B cell (primary cell): ENCODE measurements at regions not wholly inside any gene's neighbourhood (a gene's known extent, or its start where the extent isn't known, plus 50 kb on each side); places are given as distances from the start of the nearest gene placed in this dataset.

ENCODE experiments used
- EZH2 ChIP-seq: IDR thresholded peaks from 2 replicates; pipeline ENCODE4 v1.6.1; 2012; ENCODE audit warnings: borderline replicate concordance, low read depth, mild to moderate bottlenecking, moderate library complexity, low read length; ENCODE audit not compliant: insufficient read depth, poor library complexity, severe bottlenecking
- TF ChIP-seq, protein P1 (sequence below): fragments of 200-600 bp; IDR thresholded peaks from one replicate; pipeline ENCODE4 v1.8.0; 2022; ENCODE audit warnings: antibody characterized with exemption, mild to moderate bottlenecking

DNA sequence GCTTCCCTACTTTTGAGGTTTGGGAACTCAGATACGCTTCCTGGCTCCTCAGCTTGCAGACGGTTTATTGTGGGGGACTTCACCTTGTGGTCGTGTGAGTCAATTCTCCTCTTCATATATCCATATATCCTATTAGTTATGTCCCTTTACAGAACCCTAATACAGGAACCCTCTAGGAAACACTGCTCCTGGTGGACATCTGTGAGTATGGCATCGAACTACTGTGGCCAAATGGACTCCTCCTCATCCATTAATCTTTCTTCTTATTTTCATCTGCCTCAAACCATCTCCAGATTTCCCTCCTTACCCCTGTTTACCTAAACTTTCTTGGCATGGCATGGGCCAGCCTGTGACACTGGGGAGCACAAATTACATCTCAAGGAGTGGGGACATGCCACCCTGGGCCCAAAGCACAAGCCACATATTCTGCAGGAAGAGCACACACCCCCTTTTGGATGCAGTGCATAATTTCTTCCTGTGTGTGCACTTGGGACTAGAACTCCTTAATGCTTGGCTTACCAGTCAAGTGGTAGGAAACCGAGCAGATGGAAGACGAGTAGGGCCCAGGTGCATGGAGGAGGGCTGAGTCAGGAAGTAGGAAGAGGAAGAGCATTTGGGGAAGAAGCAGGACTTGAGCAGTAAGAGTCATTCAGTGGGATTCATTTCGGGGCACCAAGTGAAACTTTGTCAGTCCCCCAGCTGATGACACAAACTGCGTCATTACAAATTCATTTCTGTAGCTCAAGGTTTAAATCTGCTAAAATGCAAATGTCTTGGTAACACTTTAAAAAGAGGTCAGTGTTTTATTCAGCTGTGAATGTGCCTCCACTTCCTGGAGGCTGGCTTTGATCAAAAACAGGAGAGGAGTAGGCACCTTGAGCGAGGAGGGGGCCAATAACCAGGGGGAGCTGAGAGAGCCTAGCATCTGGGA, 80.8 kb upstream of the PLXNA4 start:
- TF ChIP-seq, protein P1, sequence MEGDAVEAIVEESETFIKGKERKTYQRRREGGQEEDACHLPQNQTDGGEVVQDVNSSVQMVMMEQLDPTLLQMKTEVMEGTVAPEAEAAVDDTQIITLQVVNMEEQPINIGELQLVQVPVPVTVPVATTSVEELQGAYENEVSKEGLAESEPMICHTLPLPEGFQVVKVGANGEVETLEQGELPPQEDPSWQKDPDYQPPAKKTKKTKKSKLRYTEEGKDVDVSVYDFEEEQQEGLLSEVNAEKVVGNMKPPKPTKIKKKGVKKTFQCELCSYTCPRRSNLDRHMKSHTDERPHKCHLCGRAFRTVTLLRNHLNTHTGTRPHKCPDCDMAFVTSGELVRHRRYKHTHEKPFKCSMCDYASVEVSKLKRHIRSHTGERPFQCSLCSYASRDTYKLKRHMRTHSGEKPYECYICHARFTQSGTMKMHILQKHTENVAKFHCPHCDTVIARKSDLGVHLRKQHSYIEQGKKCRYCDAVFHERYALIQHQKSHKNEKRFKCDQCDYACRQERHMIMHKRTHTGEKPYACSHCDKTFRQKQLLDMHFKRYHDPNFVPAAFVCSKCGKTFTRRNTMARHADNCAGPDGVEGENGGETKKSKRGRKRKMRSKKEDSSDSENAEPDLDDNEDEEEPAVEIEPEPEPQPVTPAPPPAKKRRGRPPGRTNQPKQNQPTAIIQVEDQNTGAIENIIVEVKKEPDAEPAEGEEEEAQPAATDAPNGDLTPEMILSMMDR = peak; percentile 53
- no peak for TF ChIP-seq EZH2
